Activated CD4-positive, alpha-beta T cell treated with anti-CD3 and anti-CD28 coated beads, Interleukin-2, Interleukin-6, amounts not matched to agents 100 ng/mL and 50 ng/mL, durations not matched to agents 16 hours and 8 hours (primary cell): ENCODE measurements at regions not wholly inside any gene's neighbourhood (a gene's known extent, or its start where the extent isn't known, plus 50 kb on each side); places are given as distances from the start of the nearest gene placed in this dataset.

Experiments used
- DNase-seq: peaks from one replicate; pipeline ENCODE4 v3.0.0-alpha.2; 2020

DNA sequence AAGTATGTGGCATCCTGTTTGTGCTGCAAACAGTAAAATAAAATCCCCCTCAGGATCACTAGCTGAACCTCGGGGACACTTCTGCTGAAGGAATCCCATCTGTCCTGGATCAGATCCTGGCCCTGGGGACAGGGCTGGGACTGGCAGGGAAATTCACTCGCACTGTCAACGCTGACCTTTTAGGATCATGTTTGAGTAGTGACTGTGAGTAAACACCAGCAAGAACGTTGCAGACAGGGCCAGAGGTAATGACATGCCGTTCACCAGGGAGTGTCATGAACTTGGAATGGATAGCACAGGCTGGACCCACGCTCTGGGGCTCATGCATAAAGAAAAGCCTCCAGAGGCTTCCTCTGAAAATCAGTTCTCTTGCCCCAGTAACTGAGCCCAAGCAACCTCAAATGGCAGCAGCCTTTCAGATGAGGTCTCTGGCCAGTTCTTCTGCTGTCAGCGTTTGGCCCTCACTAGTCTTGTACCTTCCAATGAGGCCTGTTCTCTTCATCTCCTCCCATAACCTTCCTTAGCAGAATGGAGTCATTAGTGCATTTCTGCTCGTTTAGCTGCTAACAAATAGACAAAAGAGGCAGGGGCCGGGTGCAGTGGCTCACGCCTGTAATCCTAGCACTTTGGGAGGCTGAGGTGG lies 51.0 kb upstream of the BARX2 start:
- DNase-seq = no peak

GRCh38 chr11:129323896-129324502 lies 51.6 kb upstream of the BARX2 start:
- DNase-seq = no peak

DNA sequence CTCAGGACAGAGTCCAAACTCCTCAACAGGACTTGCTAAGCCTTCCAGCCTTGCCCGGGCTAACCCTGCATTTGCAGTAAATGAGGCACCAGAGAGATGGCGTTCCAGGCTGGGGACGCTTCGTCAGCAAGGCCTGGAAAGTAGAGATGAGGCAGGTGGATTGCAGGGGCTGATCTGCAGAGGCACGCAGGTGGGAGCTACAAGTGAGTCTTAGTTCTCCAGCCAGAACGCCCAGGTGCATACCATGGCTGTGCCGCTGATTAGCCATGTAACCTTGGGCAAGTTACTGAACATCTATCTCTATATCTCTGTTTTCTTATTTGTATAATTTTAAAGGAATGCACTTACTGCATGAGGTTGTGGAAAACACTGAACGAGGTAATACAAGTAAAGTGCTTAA lies 52.7 kb upstream of the BARX2 start:
- DNase-seq = no peak

GRCh38 chr11:129321076-129321475 lies 54.6 kb upstream of the BARX2 start:
- no peak for DNase-seq

- no peak for DNase-seq
These were observed 55.2 kb upstream of the BARX2 start for GRCh38 chr11:129320494-129320893.

DNA sequence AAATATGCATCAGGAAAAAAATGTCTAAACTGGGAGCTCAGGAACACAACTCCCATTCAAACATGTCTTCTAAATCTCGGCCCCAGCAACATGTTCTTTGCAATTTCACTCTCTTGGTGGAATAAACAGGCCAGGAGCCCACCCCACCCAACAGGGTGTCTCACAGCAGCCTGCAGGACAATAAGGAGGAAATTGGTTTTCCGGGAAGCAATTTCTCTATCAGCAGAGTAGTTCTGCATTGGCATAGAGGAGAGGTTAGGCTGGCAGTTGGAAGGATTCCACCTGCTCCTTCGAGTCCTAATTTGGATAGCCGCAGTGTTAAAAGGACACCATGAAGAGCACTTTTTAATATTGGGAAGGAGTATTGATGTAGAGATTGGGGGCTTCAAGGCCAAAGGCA lies 55.9 kb upstream of the BARX2 start:
- no peak for DNase-seq

GRCh38 chr11:129319201-129319600 lies 56.4 kb upstream of the BARX2 start:
- DNase-seq = no peak

DNA sequence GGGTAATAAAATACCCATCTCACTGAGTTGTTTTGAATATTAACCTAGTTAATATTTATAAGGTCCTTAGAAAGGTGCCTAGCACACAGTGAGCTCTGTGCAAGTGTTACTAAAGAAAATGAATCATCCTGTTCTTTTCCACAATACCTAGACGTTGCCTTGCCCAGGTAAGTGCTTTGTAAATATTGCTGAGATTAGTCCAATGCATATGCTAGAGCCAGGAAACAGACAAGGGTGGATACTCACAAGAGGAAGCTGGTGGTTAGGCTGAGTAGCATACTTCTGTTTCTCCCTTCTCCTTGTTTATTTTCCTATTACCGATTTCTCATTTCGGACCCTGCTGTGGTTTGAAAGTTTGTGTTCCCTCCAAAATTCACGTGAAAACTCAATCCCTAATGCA lies 58.1 kb upstream of the BARX2 start:
- no peak for DNase-seq

GRCh38 chr11:129316781-129317180 lies 58.9 kb upstream of the BARX2 start:
- no peak for DNase-seq

- no peak for DNase-seq
These were observed 59.7 kb upstream of the BARX2 start for GRCh38 chr11:129315781-129316579.

GRCh38 chr11:129314371-129314770 lies 61.3 kb upstream of the BARX2 start:
- no peak for DNase-seq

DNA sequence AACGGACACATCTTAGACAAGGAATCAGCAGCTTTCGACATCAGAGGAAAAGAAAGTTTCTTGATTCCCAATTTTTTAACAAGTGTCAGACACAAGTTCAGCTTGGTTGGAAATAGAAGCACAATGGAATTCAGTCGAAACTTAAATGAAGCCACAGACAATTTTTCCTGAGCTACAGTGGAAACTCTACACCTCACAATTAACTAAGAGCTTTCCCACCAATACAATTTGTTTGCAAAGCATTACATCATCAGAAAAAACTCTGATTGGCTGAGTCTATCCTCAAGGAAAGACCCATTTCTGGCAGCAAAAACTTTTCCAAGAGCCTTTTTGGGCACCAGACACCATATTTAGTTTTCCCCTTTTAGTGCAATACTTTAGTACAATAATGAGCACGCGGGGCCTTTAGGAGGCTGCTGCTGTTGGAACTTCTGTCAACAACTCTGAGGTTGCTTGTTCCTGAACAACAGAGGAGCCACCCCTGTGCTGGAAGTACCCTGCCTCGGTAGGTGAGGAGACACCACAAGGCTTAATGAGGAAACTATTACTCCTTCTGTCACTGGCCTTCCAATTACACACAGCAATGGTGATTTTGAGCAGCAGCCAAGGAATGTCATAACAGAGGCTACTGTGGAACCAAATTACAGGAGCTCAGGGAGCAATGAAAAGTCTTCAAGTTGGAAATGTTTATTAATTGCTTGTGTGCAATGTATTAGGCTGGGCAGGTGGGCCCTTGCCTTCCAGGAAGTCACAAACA lies 61.9 kb upstream of the BARX2 start:
- no peak for DNase-seq

- DNase-seq = no peak
These were observed 62.7 kb upstream of the BARX2 start for GRCh38 chr11:129312730-129313503.

DNA sequence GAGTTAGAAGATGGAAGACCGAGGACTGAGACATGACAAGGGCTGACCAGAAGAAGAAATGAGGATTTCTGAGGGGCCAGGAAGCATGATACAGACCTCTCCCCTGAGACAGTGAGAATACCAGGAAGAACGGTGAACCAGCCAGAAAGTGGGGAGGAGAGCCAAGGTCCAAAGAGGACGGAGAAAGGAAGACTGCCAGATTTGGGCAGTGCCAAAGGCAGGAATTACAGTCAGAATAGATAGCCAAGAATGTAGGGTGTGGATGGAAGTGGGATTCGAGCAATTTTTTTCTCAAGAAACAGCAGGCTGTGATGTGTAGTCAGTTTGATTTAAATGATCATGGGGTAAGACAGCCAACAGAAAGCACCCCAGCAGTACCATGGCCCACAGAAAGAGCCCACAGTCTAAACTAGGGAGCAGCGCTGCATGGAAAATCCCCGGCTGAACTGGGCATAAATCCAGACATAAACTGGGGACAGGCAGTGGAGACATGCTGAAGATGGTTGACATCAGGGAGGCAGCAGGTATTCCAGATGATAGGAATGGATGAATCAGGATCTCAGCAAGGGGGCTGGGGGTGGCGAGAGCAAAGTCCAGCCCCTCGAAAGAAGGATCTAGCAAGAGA lies 67.3 kb upstream of the BARX2 start:
- no peak for DNase-seq

DNA sequence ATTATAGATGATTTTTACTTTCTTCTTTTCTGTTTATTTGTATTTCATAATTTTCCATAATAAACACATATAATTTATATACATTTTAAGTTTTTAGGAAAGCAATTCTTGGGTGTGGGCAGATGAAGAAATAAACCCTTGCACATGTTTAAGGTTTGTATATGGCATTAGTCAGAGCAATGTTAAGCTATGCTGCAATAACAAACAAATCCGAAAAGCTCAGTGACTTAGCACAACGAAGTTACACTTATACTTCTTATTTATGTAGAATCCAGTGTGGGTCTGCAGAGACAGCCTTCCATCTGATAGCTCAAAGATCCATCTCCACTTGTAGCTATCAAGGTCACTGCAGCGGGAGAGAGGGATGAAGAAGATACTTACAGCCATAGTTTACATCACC lies 68.5 kb upstream of the BARX2 start:
- DNase-seq = no peak

DNA sequence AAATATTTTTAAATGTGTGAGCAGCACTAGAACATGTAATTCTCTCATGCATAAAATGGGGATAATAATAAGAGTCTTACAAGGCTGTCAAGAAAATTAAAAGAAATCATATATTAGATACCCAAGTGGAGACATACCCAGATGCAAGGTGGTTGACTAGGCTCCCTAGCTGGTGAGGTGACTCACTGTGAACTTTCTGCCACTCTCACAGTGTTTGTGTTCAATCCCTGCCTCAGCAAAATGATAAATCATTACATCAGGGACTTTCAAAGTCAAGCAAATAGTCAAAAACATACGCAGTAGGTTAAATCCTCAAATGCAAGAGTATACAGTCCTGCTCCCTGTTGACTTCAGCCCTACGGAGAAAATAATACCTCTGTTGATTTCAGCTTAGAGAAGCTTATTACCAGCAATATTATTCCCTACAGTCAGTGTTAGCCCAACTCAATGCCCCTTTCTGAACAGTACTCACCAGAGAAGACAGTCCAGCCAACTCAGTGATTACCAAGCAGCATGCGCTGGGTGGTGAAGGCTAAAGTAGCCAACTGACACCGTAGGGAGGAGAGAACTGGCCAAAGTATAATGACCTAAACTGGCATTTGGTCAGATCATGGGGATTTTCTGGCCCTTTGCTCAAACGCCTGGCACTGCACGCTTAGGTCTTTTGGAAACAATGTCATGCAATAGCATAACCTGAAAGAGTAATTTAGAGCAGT lies 73.1 kb upstream of the BARX2 start:
- no peak for DNase-seq

- DNase-seq = no peak
These were observed 75.5 kb upstream of the BARX2 start for GRCh38 chr11:129300099-129300498.

- DNase-seq = no peak
These were observed 76.7 kb upstream of the BARX2 start for GRCh38 chr11:129298988-129299387.

- DNase-seq = no peak
These were observed 79.9 kb upstream of the BARX2 start for GRCh38 chr11:129295746-129296145.

DNA sequence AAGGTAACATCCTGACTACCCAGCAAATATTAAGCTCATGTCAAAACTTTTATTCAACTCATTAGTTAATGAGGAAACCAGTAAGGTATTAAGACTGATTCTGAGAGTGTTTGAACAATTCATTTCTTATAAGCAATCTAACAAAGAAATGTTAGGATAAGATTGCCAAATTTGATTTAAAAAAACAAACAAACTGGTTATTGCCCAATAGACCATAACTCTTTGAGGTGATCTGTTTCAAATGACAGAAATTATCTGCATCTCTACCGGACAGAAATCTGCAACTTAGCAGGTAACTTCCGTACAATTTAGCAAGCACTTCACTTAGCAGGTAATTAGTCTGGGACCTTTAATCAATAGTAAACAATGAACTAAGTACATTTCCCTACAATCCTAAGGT lies 82.9 kb upstream of the BARX2 start:
- DNase-seq = no peak

- DNase-seq = no peak
These were observed 83.6 kb upstream of the BARX2 start for GRCh38 chr11:129292092-129292491.

DNA sequence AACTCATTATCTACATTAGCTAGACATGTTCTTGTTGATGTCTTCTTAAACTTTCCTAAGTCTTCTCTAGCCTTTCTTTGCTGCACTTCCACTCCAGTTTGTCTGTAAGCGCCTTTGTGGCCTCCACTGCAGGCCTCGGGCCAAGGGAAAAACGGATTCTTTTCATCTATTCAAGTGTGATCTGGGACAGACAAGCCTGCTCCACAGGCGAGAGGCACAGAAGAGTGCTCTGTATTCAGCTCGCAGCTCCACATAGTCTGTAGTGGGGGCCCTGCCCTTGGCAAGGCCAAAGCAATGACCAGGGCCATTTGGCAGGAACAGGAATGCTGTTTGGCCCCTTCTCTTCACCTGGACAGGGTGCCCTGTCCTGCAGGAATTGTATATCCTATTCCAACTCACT lies 84.1 kb upstream of the BARX2 start:
- no peak for DNase-seq
